Activated CD8-positive, alpha-beta memory T cell treated with anti-CD3 and anti-CD28 coated beads for 24 hours (primary cell): ENCODE measurements at regions not wholly inside any gene's neighbourhood (a gene's known extent, or its start where the extent isn't known, plus 50 kb on each side); places are given as distances from the start of the nearest gene placed in this dataset.

Source experiments
- DNase-seq: peaks from one replicate; pipeline ENCODE4 v3.0.0-alpha.2; 2020

- DNase-seq = no peak
Observed at GRCh38 chr2:145650226-145650625, 1130.3 kb upstream of the ZEB2 start.

DNA sequence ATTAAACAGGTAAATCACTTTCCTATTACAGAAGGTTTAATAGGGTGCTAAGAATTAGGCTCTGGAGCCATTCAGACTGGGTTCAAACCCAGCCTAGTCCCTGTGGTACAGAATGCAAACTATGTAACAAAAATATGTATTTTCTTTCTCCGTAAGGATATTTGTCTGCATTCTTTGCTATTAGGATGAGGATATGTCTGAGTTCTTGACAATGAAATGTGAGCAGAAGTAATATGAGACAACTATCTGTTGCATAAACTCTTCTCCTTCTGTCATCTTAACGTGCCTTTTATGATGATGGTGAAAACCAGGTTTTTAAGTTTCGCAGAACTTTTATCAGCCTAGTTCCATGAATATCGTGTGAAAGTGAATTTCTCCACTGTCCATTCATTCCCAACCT, 1129.1 kb upstream of the ZEB2 start:
- no peak for DNase-seq

GRCh38 chr2:145644820-145645302, 1124.9 kb upstream of the ZEB2 start:
- no peak for DNase-seq

GRCh38 chr2:145638675-145639074, 1118.8 kb upstream of the ZEB2 start:
- no peak for DNase-seq

DNA sequence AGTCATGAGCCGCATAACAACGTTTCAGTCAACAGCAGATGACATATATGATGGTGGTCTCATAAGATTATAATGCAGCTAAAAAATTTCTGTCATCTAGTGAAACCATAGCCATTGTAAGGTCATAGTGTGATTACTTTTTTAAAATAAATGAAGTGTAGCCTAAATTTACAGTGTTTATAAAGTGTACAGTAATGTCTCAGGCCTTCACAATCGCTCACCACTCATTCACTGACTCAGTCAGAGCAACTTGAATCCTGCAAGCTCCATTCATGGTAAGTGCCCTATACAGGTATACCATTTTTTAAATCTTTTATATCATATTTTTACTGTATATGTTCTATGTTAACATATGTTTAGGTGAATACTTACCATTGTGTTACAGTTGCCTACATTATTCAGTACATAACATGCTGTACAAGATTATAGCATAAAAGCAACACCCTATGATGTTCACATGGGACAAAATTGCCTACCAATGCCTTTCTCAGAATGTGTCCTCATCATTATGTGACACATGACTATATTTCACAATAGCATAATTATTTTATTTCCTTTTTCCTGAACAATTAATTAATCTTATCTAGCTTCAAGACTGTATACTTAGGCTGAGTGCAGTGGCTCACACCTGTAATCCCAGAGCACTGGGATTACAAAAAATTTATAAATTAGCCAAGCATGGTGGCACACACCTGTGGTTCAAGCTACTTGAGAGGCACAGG, 1115.9 kb upstream of the ZEB2 start:
- DNase-seq = no peak

GRCh38 chr2:145631561-145631960, 1111.6 kb upstream of the ZEB2 start:
- DNase-seq = no peak

- DNase-seq = no peak
Observed at GRCh38 chr2:145626301-145626700, 1106.4 kb upstream of the ZEB2 start.

DNA sequence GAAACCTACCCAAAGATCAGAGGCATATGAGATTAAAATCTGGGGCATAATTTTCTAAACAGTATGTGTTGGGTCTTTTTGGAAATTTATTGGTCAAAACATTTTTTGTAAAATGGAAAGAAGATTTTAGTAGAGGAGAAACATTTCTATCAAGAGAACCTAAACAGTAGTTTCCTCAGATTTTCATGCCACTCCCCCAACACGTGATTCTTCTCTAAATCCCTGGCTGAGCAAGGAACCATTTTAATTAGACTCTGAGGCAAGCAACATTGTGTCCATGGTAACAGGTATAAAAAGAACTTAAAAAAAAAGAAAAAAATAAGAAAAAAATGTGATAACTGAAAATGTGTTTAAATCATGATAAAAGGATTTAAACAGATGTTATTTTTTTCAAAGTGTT, 1105.2 kb upstream of the ZEB2 start:
- no peak for DNase-seq

DNA sequence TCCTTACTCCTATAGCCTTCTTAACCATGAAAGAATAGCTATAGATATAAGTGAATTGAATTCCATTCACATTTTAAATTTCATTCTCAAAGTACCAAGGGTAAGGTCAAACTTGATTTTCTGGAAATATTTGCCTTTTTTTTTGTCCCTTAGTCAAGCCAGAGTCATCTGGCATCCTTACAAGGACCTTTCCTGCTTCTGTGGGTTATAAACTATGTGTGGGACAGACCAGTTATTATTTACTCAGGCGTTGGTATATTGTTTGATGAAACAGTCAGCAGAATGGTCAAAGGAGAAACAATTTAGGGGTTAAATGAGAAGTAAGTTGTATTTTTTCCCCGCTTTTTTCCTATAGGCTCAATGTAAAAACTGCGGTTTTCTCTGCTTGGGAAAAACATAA, 1103.2 kb upstream of the ZEB2 start:
- DNase-seq = no peak

GRCh38 chr2:145622285-145622684, 1102.4 kb upstream of the ZEB2 start:
- DNase-seq = no peak

DNA sequence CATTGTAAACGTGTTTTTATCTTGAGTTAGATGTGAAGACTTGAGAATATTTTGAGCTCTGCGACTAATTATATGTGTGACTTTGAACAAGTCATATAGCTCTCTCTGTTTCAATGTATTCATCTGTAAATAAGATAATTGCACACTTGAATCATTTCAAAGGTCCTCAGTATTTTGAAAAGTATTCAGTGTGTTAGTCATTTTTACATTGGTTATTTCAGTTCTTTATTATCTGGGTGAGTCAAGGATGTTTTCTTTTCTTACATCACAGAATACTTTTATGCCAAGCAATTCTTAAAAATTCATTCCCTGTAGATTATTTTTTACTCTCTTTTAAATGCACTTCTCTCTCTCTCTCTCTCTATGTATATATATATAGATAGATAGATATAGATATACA, 1098.0 kb upstream of the ZEB2 start:
- no peak for DNase-seq

- DNase-seq = no peak
Observed at GRCh38 chr2:145617420-145617819, 1097.5 kb upstream of the ZEB2 start.

DNA sequence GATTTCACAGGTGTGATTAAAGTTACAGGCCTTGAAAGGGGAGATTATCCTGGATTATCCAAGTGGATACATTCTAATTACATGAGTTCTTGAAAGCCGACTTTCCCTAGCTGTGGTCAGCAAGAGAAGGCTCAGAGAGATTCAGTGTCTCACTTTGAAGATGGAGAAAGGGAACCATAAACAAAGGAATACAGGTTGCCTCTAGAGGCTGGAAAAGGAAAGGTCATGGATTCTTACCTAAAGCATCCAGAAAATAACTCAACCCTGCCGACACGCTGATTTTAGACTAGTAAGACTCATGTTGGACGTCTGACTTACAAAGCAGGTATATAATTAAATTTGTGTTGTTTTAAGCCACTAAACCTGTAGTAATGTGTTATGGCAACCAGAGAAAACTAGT, 1095.7 kb upstream of the ZEB2 start:
- no peak for DNase-seq

GRCh38 chr2:145609951-145610350, 1090.0 kb upstream of the ZEB2 start:
- DNase-seq = no peak

GRCh38 chr2:145601361-145601925, 1081.5 kb upstream of the ZEB2 start:
- DNase-seq = no peak

DNA sequence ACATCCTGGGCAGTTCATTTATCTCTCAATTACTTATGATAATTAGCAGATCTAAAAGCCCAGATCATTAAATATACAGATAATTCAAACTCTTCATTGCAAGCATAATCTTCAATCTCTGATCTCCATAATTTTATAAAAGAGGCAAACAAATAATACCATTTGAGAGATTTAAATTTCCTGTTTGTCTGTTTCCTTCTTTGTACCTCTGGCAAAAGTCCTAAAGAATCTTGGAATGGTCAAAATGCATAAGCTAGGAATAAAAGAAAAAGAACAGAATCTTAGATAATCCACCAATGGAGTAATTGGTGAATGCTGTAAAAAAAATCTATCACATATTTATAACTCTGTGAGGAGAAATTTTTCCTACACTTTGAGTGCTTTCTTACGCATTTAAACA, 1080.9 kb upstream of the ZEB2 start:
- DNase-seq = no peak

- DNase-seq = no peak
Observed at GRCh38 chr2:145599756-145600155, 1079.8 kb upstream of the ZEB2 start.

GRCh38 chr2:145598434-145598833, 1078.5 kb upstream of the ZEB2 start:
- DNase-seq = no peak

DNA sequence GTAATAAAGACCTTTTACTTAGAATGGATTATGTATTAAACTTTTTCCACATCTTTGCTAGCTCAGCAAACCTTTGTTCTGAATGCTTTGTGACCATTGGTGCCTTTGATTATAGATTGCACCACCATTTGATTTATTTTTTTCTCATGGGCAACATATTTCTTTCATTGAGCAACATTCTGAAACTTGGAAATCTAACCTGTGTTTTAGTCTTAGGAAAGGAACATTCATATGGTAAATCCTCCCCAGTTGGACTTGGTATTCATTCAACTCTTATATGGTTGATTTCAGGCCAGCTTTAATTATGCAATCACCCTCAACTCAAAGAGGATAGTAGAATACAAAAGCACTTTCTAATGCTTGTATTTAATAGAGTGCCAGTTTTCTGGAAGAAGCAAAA, 1077.9 kb upstream of the ZEB2 start:
- DNase-seq = no peak

GRCh38 chr2:145597006-145597405, 1077.1 kb upstream of the ZEB2 start:
- no peak for DNase-seq

- no peak for DNase-seq
Observed at GRCh38 chr2:145596416-145596815, 1076.5 kb upstream of the ZEB2 start.

DNA sequence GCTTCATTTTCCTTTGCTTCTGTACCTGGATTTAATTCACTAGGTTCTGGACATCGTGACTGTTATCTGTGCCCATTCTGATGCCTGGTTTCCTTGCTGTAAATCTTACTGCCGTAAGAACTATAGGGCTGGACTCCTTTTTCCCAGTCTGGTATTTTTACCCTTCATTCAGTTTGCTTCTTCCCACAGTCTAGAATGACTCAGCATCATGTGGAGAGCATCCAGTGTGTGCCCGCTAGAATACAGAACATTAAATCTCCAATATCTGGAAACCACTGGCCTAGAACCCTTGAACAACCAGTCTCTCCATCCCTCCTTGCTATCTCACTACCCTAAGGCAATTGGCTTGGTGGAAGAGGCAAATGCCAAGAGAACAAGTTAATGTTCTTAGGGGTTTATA, 1075.4 kb upstream of the ZEB2 start:
- no peak for DNase-seq

DNA sequence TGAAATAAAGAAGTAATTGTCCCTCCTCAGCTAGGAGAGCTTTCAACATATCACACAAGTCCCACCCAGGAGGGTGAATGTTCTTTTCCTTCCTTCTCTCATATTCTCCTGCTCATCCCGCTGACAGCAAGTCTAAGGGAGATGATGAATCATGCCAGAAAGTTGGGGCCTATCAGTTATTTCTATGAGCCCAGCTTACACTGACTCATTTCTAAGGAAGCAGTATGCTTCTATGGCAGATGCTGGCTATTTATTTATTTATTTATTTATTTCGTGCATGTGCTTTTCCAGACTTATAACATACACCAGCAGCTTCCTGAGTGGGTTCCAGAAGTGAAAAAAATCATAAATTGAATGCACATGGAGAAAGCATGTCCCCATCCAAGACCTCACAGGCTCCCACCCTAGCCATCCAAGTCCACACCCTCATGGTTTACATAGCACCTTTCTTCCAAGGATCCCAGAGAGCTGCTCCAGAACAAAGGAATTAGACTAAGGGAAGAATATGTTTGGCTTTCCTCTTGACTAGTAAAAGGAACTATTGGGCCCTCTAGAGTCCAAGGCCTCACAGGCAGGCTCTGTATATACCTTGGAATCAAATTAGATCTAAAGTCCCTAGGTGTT, 1074.2 kb upstream of the ZEB2 start:
- no peak for DNase-seq

DNA sequence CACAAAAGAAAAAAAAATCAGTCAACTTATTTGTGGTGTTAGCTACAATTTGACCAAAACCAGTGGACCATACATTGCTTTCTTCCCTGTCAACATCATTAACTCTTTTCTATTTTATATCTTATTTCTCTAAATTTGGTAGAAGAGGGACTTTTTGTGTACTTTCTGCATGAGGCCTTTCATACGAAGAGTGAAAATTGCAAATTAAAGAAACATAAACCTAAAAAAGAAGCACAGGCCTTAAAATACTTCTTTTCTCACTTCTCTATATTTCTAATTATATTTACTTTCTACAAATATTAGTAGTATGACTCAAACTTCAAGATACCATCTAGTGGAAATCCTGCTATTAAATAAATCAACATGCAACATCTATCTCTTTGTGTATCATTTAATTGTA, 1073.4 kb upstream of the ZEB2 start:
- DNase-seq = no peak

GRCh38 chr2:145592361-145592760, 1072.4 kb upstream of the ZEB2 start:
- DNase-seq = no peak
